ENCODE measurements at regions not wholly inside any gene's neighbourhood (a gene's known extent, or its start where the extent isn't known, plus 50 kb on each side); places are given as distances from the start of the nearest gene placed in this dataset.

GRCh38 chr2:234830853-234831252 is 121.0 kb upstream of the SH3BP4 start:
- H3K27ac ChIP-seq (replicated peaks in 1 of 4): no peak overlapping the region
- TF ChIP-seq CTCF (IDR thresholded peaks at IDR 0.05) (no peak), POLR2AphosphoS5 (IDR thresholded peaks at IDR 0.05) (no peak), POLR2A (IDR thresholded peaks at IDR 0.05; ENCODE audit: low read depth) (no peak)
- intact Hi-C loops (cut with DNase I): no loop called here
- WGBS: 88% methylated on average over 2 of the region's 2 CpGs
- no peaks in the 10 kb centered on the region for H3K9me3 ChIP-seq
- no peak for DNase-seq (ENCODE audit: extremely low spot score)
- no peaks in the 10 kb centered on the region for H3K36me3 ChIP-seq
- no peaks in the 10 kb centered on the region for H3K27me3 ChIP-seq
- no peak overlapping the region for H3K4me3 ChIP-seq
- H3K4me1 ChIP-seq: no peaks in the 10 kb centered on the region

GRCh38 chr2:234829074-234829455 is 122.8 kb upstream of the SH3BP4 start:
- no peak overlapping the region for H3K4me3 ChIP-seq
- peaks cover under 1 to 9% (median 7%) of the 10 kb centered on the region in 4 donors for H3K4me1 ChIP-seq
- no peaks in the 10 kb centered on the region for H3K9me3 ChIP-seq
- 89% methylated on average over 4 of the region's 4 CpGs for WGBS
- no peaks in the 10 kb centered on the region for H3K27me3 ChIP-seq
- H3K36me3 ChIP-seq: no peaks in the 10 kb centered on the region
- no peak for DNase-seq (ENCODE audit: extremely low spot score)
- TF ChIP-seq EP300 (IDR thresholded peaks at IDR 0.05) (no peak), CTCF (IDR thresholded peaks at IDR 0.05) (no peak), POLR2A (IDR thresholded peaks at IDR 0.05; ENCODE audit: low read depth) (no peak), POLR2AphosphoS5 (IDR thresholded peaks at IDR 0.05) (no peak)
- intact Hi-C loops (cut with DNase I): no loop called here
- H3K27ac ChIP-seq (replicated peaks in 1 of 4): no peak overlapping the region

- no peak for DNase-seq (ENCODE audit: extremely low spot score)
- TF ChIP-seq CTCF (IDR thresholded peaks at IDR 0.05) (no peak), POLR2A (IDR thresholded peaks at IDR 0.05; ENCODE audit: low read depth) (no peak), EP300 (IDR thresholded peaks at IDR 0.05) (no peak), POLR2AphosphoS5 (IDR thresholded peaks at IDR 0.05) (no peak)
- Histone ChIP-seq H3K4me1 (peaks cover 3 to 14% (median 13%) of the 10 kb centered on the region in 4 donors), H3K27ac (replicated peaks in 1 of 4) (no peak overlapping the region), H3K27me3 (no peaks in the 10 kb centered on the region), H3K36me3 (no peaks in the 10 kb centered on the region), H3K9me3 (no peaks in the 10 kb centered on the region), H3K4me3 (no peak overlapping the region)
- intact Hi-C loops (cut with DNase I): no loop called here
- 99% methylated on average over 10 of the region's 10 CpGs for WGBS
Observed at GRCh38 chr2:234828382-234829073, 123.3 kb upstream of the SH3BP4 start.

- WGBS: 93% methylated on average over 2 of the region's 2 CpGs
- no peak overlapping the region for H3K4me3 ChIP-seq
- TF ChIP-seq POLR2AphosphoS5 (IDR thresholded peaks at IDR 0.05) (no peak), EP300 (IDR thresholded peaks at IDR 0.05) (no peak), CTCF (IDR thresholded peaks at IDR 0.05) (no peak), POLR2A (IDR thresholded peaks at IDR 0.05; ENCODE audit: low read depth) (no peak)
- no peak for DNase-seq (ENCODE audit: extremely low spot score)
- H3K27me3 ChIP-seq: no peaks in the 10 kb centered on the region
- no peaks in the 10 kb centered on the region for H3K36me3 ChIP-seq
- H3K4me1 ChIP-seq: peaks cover 3 to 19% (median 17%) of the 10 kb centered on the region in 4 donors
- intact Hi-C loops (cut with DNase I): no loop called here
- H3K27ac ChIP-seq (replicated peaks in 1 of 4): no peak overlapping the region
- H3K9me3 ChIP-seq: no peaks in the 10 kb centered on the region
Observed at GRCh38 chr2:234827096-234827860, 124.5 kb upstream of the SH3BP4 start.

All from esophagus muscularis mucosa (tissue), 4 donors.